NCI-H2227 (cell line): ENCODE measurements at regions not wholly inside any gene's neighbourhood (a gene's known extent, or its start where the extent isn't known, plus 50 kb on each side); places are given as distances from the start of the nearest gene placed in this dataset.

Source experiments
- DNase-seq: peaks from one replicate; lab custom pipeline; 2025; ENCODE audit not compliant: unreplicated experiment; lab: John Stamatoyannopoulos, UW

GRCh38 chr11:77530879-77531278, 57.0 kb upstream of the PAK1 start:
- peak; percentile 13 for DNase-seq

- DNase-seq, result no peak
Measured at GRCh38 chr11:77529685-77530084, 55.8 kb upstream of the PAK1 start.

- no peak for DNase-seq
Measured at GRCh38 chr11:77525455-77526091, 51.7 kb upstream of the PAK1 start.

GRCh38 chr11:77524539-77524938, 50.6 kb upstream of the PAK1 start:
- no peak for DNase-seq

GRCh38 chr11:77523712-77524111, 49.8 kb upstream of the PAK1 start:
- no peak for DNase-seq
